ENCODE measurements at regions not wholly inside any gene's neighbourhood (a gene's known extent, or its start where the extent isn't known, plus 50 kb on each side); places are given as distances from the start of the nearest gene placed in this dataset.
"Not testable (repeated sequence)": the region's sequence is repeated elsewhere in the genome, so short reads cannot be mapped to it uniquely, and the experiment has no call there.

DNA sequence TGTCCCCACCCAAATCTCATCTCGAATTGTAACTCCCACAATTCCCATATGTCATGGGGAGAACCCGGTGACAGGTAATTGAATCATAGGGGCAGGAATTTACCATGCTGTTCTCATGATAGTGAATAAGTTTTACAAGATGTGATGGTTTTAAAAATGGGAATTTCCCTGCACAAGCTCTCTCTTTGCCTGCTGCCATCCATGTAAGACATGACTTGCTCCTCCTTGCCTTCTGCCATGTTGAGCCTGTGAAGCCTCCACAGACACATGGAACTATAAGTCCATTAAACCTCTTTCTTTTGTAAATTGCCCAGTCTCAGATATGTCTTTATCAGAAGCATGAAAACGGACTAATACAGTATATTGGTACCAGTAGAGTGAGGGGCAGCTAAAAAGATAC is 546.9 kb downstream of the ZNF385D start:
- not testable (repeated sequence) for TF ChIP-seq CEBPB (IDR thresholded peaks at IDR 0.05; ENCODE audit: low read depth, low read length); RCOR1 (IDR thresholded peaks at IDR 0.05; ENCODE audit: insufficient replicate concordance, low read length); POLR2A (IDR thresholded peaks at IDR 0.05; ENCODE audit: low read depth, low read length); FOS (IDR thresholded peaks at IDR 0.05; ENCODE audit: low read depth, low read length); RAD21 (IDR thresholded peaks at IDR 0.05; ENCODE audit: low read length); MAZ (IDR thresholded peaks at IDR 0.05; ENCODE audit: borderline replicate concordance, low read depth, low read length); RFX5 (IDR thresholded peaks at IDR 0.05; ENCODE audit: low read depth, low read length); BHLHE40 (IDR thresholded peaks at IDR 0.05; ENCODE audit: low read depth, low read length); MXI1 (IDR thresholded peaks at IDR 0.05; ENCODE audit: borderline replicate concordance, low read depth, low read length); MAFK (IDR thresholded peaks at IDR 0.05; ENCODE audit: low read depth, low read length); SMC3 (IDR thresholded peaks at IDR 0.05; ENCODE audit: low read depth, low read length)
- TF ChIP-seq, protein P1, sequence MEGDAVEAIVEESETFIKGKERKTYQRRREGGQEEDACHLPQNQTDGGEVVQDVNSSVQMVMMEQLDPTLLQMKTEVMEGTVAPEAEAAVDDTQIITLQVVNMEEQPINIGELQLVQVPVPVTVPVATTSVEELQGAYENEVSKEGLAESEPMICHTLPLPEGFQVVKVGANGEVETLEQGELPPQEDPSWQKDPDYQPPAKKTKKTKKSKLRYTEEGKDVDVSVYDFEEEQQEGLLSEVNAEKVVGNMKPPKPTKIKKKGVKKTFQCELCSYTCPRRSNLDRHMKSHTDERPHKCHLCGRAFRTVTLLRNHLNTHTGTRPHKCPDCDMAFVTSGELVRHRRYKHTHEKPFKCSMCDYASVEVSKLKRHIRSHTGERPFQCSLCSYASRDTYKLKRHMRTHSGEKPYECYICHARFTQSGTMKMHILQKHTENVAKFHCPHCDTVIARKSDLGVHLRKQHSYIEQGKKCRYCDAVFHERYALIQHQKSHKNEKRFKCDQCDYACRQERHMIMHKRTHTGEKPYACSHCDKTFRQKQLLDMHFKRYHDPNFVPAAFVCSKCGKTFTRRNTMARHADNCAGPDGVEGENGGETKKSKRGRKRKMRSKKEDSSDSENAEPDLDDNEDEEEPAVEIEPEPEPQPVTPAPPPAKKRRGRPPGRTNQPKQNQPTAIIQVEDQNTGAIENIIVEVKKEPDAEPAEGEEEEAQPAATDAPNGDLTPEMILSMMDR (conservative IDR thresholded peaks at IDR 0.05; ENCODE audit: low read depth, low read length): not testable (repeated sequence)
- TF ChIP-seq, protein P2, sequence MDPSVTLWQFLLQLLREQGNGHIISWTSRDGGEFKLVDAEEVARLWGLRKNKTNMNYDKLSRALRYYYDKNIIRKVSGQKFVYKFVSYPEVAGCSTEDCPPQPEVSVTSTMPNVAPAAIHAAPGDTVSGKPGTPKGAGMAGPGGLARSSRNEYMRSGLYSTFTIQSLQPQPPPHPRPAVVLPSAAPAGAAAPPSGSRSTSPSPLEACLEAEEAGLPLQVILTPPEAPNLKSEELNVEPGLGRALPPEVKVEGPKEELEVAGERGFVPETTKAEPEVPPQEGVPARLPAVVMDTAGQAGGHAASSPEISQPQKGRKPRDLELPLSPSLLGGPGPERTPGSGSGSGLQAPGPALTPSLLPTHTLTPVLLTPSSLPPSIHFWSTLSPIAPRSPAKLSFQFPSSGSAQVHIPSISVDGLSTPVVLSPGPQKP (IDR thresholded peaks at IDR 0.05; ENCODE audit: borderline replicate concordance, low read depth, low read length): not testable (repeated sequence)
